ENCODE measurements at regions not wholly inside any gene's neighbourhood (a gene's known extent, or its start where the extent isn't known, plus 50 kb on each side); places are given as distances from the start of the nearest gene placed in this dataset.

DNA sequence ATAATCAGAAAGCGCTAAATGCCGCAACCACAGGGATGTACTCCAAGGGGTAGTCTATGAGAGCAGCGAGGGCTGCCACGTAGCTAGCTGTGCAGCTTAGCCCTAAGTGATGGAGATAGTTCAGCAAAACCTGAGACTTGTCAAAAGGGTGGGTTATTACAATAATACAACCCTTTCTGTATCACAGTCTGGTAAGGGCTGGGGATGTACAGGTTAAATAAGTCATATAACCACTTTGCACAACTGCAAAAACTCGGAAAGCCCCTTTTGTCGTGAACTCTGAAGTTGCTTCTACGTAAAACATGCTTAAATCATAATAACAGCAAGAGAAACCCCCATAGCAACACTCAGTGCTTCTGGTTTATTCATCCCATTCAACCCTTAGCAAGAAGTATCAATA, 598.8 kb downstream of the SUCLG1 start:
- TF ChIP-seq, protein P1, sequence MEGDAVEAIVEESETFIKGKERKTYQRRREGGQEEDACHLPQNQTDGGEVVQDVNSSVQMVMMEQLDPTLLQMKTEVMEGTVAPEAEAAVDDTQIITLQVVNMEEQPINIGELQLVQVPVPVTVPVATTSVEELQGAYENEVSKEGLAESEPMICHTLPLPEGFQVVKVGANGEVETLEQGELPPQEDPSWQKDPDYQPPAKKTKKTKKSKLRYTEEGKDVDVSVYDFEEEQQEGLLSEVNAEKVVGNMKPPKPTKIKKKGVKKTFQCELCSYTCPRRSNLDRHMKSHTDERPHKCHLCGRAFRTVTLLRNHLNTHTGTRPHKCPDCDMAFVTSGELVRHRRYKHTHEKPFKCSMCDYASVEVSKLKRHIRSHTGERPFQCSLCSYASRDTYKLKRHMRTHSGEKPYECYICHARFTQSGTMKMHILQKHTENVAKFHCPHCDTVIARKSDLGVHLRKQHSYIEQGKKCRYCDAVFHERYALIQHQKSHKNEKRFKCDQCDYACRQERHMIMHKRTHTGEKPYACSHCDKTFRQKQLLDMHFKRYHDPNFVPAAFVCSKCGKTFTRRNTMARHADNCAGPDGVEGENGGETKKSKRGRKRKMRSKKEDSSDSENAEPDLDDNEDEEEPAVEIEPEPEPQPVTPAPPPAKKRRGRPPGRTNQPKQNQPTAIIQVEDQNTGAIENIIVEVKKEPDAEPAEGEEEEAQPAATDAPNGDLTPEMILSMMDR (conservative IDR thresholded peaks at IDR 0.05), result no peak
- H3K27ac ChIP-seq, result no peak overlapping the region

DNA sequence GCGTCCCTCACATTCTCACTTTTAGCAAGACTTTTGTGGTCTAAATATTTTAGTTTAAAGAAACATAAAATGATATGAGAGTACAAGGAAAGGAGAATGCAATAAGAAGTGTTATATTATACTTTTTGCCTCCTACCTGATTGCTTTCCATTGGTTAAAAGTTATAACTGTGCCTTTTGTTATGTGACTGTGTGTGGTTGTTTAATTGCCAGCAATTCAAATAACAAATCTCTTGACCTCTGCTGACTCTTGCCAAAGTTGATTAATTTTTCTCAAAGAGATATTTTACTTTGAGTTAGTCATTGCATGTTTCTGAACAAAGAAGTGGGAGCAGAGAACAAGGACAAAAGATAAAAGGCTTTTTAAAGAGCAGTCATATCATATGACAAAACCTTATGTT, 599.5 kb downstream of the SUCLG1 start:
- no peak overlapping the region for H3K27ac ChIP-seq
- TF ChIP-seq, protein P1 (conservative IDR thresholded peaks at IDR 0.05), result no peak

DNA sequence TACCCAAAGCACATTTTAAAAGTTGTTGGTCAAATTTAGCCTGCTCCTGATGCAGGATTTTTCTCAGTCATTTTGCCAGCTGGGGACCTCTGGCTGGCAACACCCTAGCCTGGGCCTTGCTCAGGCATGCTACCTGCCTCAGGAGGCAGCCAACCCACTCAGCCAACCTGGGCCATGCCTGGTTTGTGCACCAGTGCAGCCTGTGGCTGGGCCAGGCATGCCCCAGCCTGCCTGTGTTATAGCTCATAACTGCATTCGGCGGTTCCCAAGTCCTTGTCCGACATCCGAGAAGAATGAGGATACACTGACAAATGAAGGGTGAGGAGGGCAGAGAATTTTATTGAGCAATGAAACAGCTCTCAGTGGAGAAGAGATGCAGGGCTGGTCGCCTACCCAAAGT, 608.0 kb downstream of the SUCLG1 start:
- TF ChIP-seq, protein P1 (conservative IDR thresholded peaks at IDR 0.05), result no peak
- H3K27ac ChIP-seq, result no peak overlapping the region

DNA sequence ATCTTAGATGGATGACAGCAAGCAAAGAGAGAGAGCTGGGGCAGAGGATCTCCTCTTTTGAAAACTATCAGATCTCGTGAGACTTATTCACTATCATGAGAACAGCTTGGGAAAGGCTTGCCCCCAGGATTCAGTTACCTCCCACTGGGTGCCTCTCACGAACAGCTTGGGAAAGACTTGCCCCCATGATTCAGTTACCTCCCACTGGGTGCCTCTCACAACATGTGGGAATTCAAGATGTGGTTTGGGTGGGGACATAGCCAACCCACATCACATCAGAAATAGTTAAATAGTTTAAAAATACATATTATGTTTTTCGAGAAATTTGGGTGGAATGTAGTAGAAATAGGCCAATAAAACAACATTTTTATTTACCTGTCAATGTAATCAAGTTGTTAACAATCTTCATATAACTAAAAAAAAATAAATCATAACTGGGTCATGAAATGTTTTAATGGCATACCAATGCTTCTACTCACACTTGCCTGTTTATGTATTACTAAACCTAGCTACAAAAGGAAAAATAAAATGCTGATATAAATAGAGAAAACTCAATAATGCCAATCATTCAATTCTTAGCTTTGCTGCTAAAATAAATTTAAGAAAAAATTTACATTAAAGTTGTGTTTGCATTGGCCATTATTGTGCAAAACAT, 608.9 kb downstream of the SUCLG1 start:
- TF ChIP-seq, protein P1 (conservative IDR thresholded peaks at IDR 0.05), result no peak
- H3K27ac ChIP-seq, result no peak overlapping the region

DNA sequence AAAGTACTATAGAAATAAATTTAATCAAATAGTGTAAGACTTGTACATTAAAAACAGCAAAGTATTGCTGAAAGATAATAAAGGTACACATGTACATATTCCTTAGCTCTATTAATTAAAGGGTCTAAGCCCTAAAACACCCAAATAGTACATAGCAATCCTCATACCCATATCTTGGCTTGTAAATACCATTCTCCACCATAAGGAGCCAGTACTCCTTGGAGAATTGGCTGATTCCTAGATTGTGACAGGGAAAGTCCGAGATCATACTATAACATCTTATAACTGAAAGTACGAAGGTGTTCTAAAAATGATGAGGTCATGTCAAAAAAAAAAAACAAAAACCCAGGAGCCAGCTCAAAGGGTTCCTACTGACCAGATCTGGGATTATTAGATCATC, 614.6 kb downstream of the SUCLG1 start:
- TF ChIP-seq, protein P1 (conservative IDR thresholded peaks at IDR 0.05), result 0 out of 2 replicates have a peak, but pooled peaks have one; percentile 9
- no peak overlapping the region for H3K27ac ChIP-seq

DNA sequence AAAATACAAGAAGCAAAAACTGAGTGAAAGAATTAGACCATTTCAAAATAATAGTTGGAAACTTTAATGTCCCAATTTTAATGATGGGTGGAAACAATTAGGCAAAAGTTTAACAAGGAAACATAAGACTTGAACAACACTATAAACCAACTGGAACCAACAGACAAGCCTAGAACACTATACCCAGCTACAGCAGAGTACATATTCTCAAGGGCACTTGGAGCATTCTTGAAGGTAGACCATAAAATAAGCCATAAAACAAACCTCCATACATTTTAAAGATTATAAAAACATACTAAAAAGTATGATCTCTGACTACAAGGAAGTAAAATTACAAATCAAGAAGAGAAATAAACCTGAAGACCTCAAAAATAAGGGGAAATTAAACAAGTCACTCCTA, 616.7 kb downstream of the SUCLG1 start:
- TF ChIP-seq, protein P1 (conservative IDR thresholded peaks at IDR 0.05), result no peak
- no peak overlapping the region for H3K27ac ChIP-seq

DNA sequence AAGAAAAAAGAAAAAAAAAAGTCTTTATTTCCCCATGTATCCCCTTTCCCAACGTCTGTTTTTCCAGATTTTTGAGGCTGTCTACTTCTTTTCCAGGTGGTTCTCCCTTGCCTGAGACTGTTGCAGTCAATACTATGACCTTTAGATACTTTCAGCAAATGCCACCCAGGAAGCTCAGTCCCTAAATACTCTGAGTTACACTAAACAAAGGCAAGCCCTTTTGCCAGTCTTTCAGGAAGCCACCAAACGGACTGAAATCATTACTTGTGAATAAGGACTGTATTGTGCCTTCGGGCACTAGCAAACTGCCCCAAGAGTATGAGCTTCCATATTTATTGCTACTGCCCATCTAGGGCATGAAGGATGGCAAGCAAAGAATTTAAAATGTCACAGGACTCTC, 621.3 kb downstream of the SUCLG1 start:
- H3K27ac ChIP-seq, result no peak overlapping the region
- TF ChIP-seq, protein P1 (conservative IDR thresholded peaks at IDR 0.05), result no peak

Measured in VCaP (cell line).